NCI-H82 (cell line): ENCODE measurements at regions not wholly inside any gene's neighbourhood (a gene's known extent, or its start where the extent isn't known, plus 50 kb on each side); places are given as distances from the start of the nearest gene placed in this dataset.

Experiments
- DNase-seq: peaks from one replicate; lab custom pipeline; 2025; lab: John Stamatoyannopoulos, UW

GRCh38 chr9:74443036-74443750 is 53.9 kb upstream of the RORB start:
- no peak for DNase-seq

DNA sequence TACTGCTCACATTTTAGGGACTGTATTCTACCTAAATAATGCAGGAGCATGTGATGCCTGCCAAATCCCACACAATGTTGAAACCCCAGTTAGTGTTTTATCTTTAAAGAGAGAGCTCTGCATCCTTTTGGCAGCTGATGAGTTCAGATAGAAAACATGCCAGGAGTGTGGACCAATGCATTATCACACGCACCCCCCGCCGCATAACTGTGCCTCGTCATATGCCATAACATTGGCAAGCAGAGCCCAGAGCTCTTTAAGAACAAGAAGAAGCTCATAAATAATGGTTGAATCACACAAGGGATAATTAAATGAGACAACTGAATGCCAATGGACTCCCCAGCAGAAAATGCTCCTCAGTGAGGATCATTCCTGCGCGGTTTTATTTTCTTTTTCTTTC is 52.8 kb upstream of the RORB start:
- no peak for DNase-seq
